A549 (cell line): ENCODE measurements at regions not wholly inside any gene's neighbourhood (a gene's known extent, or its start where the extent isn't known, plus 50 kb on each side); places are given as distances from the start of the nearest gene placed in this dataset.

ENCODE experiments used
- ATAC-seq, 2 experiments: fragments of 200-7000 bp in 1 of 2; fragments of >200 bp in 1 of 2; cut with Nextera tagmentation in 1 of 2; cut with Tn5 transposase in 1 of 2; 3 replicates each; pipeline versions ENCODE4 v1.8.0 to v1.9.1; 2018 to 2020; ENCODE audit warnings: mild to moderate bottlenecking in 1 of 2, moderate library complexity in 1 of 2
- CTCF ChIA-PET: fragments of 300-600 bp; sonication (Branson Sonifier 250); formaldehyde crosslinking; extraction: SDS; loops from one replicate; lab custom pipeline; 2021; ENCODE audit warnings: antibody characterized with exemption, inconsistent platforms; lab: Yijun Ruan, JAX
- POLR2A ChIA-PET: fragments of 350-600 bp; formaldehyde crosslinking; extraction: SDS; loops from one replicate; lab custom pipeline; 2021; ENCODE audit warnings: antibody characterized with exemption, inconsistent platforms; lab: Yijun Ruan, JAX
- DNase-seq, 2 experiments: peaks; one replicate each; pipeline versions ENCODE4 v3.0.0 to v3.0.0-alpha.2; 2011 to 2016; ENCODE audit warnings: low read depth in 1 of 2, low spot score in 1 of 2
- FAIRE-seq: peaks from 2 replicates; lab custom pipeline; 2011; peaks lifted over from hg19 to GRCh38; lab: Jason Lieb, UNC
- H3K27ac ChIP-seq, 2 experiments: fragments of >200 bp; sonication (Bioruptor Twin); formaldehyde crosslinking; 3 replicates each; pipeline ENCODE4 v1.5.1; 2016 to 2017
- H3K4me1 ChIP-seq: fragments of >200 bp; sonication (Bioruptor Twin); formaldehyde crosslinking; 3 replicates; pipeline ENCODE4 v1.6.1; 2016
- H3K4me2 ChIP-seq: fragments of >200 bp; sonication (Bioruptor Twin); formaldehyde crosslinking; 3 replicates; pipeline ENCODE4 v1.6.1; 2016
- H3K4me3 ChIP-seq: fragments of >200 bp; sonication (Bioruptor Twin); formaldehyde crosslinking; 3 replicates; pipeline ENCODE4 v1.5.1; 2016
- H3K9me3 ChIP-seq: fragments of >200 bp; sonication (Bioruptor Twin); formaldehyde crosslinking; 3 replicates; pipeline ENCODE4 v1.6.1; 2016
- BHLHE40 ChIP-seq: IDR thresholded peaks from 2 replicates; pipeline ENCODE4 v1.6.1; 2012; ENCODE audit warnings: low read depth, low read length, inconsistent platforms
- CBX8 ChIP-seq: fragments of 200-600 bp; sonication (generic); IDR thresholded peaks from 2 replicates; pipeline ENCODE4 v1.6.1; 2016
- CEBPB ChIP-seq, 2 experiments: fragments of >200 bp in 1 of 2; sonication (Bioruptor Twin) in 1 of 2; formaldehyde crosslinking in 1 of 2; IDR thresholded peaks; 2 replicates each; pipeline ENCODE4 v1.6.1; 2012 to 2016
- CHD2 ChIP-seq: fragments of 150-350 bp; IDR thresholded peaks from 2 replicates; pipeline ENCODE4 v1.6.1; 2014; ENCODE audit warnings: low read length; ENCODE audit not compliant: partially characterized antibody
- CHD4 ChIP-seq: fragments of 200-600 bp; sonication (generic); IDR thresholded peaks from 2 replicates; pipeline ENCODE4 v1.6.1; 2016; ENCODE audit warnings: antibody characterized with exemption, mild to moderate bottlenecking, borderline replicate concordance
- ESRRA ChIP-seq: fragments of 150-350 bp; IDR thresholded peaks from 2 replicates; pipeline ENCODE4 v1.6.1; 2014; ENCODE audit warnings: mild to moderate bottlenecking, low read length, borderline replicate concordance
- FOSB ChIP-seq: fragments of 250-450 bp; sonication (Bioruptor Pico); IDR thresholded peaks from 2 replicates; pipeline ENCODE4 v1.5.0; 2020; ENCODE audit warnings: mild to moderate bottlenecking, moderate library complexity
- FOXS1 ChIP-seq: fragments of 250-450 bp; sonication (Bioruptor Pico); IDR thresholded peaks from 2 replicates; pipeline ENCODE4 v1.5.0; 2020; ENCODE audit warnings: mild to moderate bottlenecking, moderate library complexity
- GATA3 ChIP-seq: IDR thresholded peaks from 2 replicates; pipeline ENCODE4 v1.6.1; 2012; ENCODE audit warnings: borderline replicate concordance
- HES2 ChIP-seq: fragments of >200 bp; sonication (Bioruptor Twin); formaldehyde crosslinking; IDR thresholded peaks from 2 replicates; pipeline ENCODE4 v1.6.1; 2016
- HEYL ChIP-seq: fragments of 250-450 bp; sonication (Bioruptor Pico); IDR thresholded peaks from 2 replicates; pipeline ENCODE4 v1.8.0; 2021; ENCODE audit warnings: mild to moderate bottlenecking, moderate library complexity
- HMGXB4 ChIP-seq: fragments of 250-450 bp; sonication (Bioruptor Pico); IDR thresholded peaks from 2 replicates; pipeline ENCODE4 v1.5.0; 2021; ENCODE audit warnings: mild to moderate bottlenecking, moderate library complexity, borderline replicate concordance
- HOXA7 ChIP-seq: fragments of 250-450 bp; sonication (Bioruptor Pico); IDR thresholded peaks from 2 replicates; pipeline ENCODE4 v1.5.0; 2020; ENCODE audit warnings: mild to moderate bottlenecking, moderate library complexity
- HOXB5 ChIP-seq: fragments of 250-450 bp; sonication (Bioruptor Pico); IDR thresholded peaks from 2 replicates; pipeline ENCODE4 v1.5.0; 2020; ENCODE audit warnings: mild to moderate bottlenecking, moderate library complexity
- KDM5A ChIP-seq: fragments of 200-600 bp; sonication (generic); IDR thresholded peaks from 2 replicates; pipeline ENCODE4 v1.6.1; 2016; ENCODE audit warnings: antibody characterized with exemption, mild to moderate bottlenecking
- MAFK ChIP-seq: fragments of 450-650 bp; IDR thresholded peaks from 2 replicates; pipeline ENCODE4 v1.6.1; 2014; ENCODE audit not compliant: partially characterized antibody
- NFE2L2 ChIP-seq: fragments of 150-350 bp; conservative IDR thresholded peaks from 2 replicates; pipeline ENCODE4 v1.6.1; 2014; ENCODE audit warnings: low read length
- NPAS2 ChIP-seq: fragments of 250-450 bp; sonication (Bioruptor Pico); IDR thresholded peaks from 2 replicates; pipeline ENCODE4 v1.8.0; 2022; ENCODE audit warnings: mild to moderate bottlenecking, moderate library complexity, borderline replicate concordance
- NR3C1 ChIP-seq: fragments of >200 bp; sonication (Bioruptor Twin); formaldehyde crosslinking; IDR thresholded peaks from 3 replicates; pipeline ENCODE4 v1.6.1; 2017
- PBX3 ChIP-seq: IDR thresholded peaks from 2 replicates; pipeline ENCODE4 v1.6.1; 2012
- POLR2A ChIP-seq: IDR thresholded peaks from 2 replicates; pipeline ENCODE4 v1.6.1; 2012; ENCODE audit warnings: mild to moderate bottlenecking, low read length
- SREBF2 ChIP-seq: fragments of 450-650 bp; IDR thresholded peaks from 2 replicates; pipeline ENCODE4 v1.6.1; 2014; ENCODE audit warnings: mild to moderate bottlenecking, moderate library complexity
- TFCP2L1 ChIP-seq: fragments of 250-450 bp; sonication (Bioruptor Pico); IDR thresholded peaks from 2 replicates; pipeline ENCODE4 v1.5.0; 2021; ENCODE audit warnings: mild to moderate bottlenecking
- TP53 ChIP-seq: fragments of 250-450 bp; sonication (Bioruptor Pico); IDR thresholded peaks from 2 replicates; pipeline ENCODE4 v1.5.0; 2021; ENCODE audit warnings: mild to moderate bottlenecking, moderate library complexity
- ZC3H11A ChIP-seq: fragments of 450-650 bp; IDR thresholded peaks from 2 replicates; pipeline ENCODE4 v1.6.1; 2014; ENCODE audit warnings: antibody characterized with exemption, mild to moderate bottlenecking
- WGBS: methylation state at CpG from one replicate; pipeline ENCODE4 v1.1.6; 2017; ENCODE audit errors: missing lambda C conversion rate; 5-methylcytosine and 5-hydroxymethylcytosine counted together
- TF ChIP-seq, protein P1 (sequence below): IDR thresholded peaks from 2 replicates; pipeline ENCODE4 v1.6.1; 2012; ENCODE audit warnings: low read depth, borderline replicate concordance
- TF ChIP-seq, protein P2 (sequence below): fragments of 450-650 bp; IDR thresholded peaks from 2 replicates; pipeline ENCODE4 v1.6.1; 2014; ENCODE audit warnings: antibody characterized with exemption

DNA sequence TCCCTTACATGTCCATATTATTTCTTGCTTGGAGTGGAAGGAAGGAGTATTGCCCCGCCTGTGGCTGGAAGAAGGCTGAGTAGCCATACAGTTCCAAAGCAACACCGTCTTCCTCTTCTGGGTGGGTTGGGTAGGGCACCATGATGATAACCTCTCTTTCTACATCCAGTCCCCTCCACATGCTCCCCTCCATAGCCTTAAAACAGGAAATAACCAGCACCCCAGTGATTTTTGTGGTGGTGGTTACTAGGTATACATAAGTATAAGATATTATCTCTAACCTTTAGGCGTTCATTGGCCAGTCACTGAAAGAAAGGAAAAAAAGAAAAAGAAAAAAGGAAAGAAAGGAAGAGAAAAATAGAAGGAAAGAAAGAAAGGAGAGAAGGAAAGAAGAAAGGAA lies 63.1 kb downstream of the CXCR4 start:
- Histone ChIP-seq H3K4me3 (no peak overlapping the region), H3K4me1 (no peaks in the 10 kb centered on the region), H3K9me3 (no peaks in the 10 kb centered on the region), H3K27ac (no peak overlapping the region), H3K4me2 (no peak overlapping the region)
- FAIRE-seq (no peak), ATAC-seq (no peak), DNase-seq (no peak)
- 50% methylated on average over 3 of the region's 3 CpGs for WGBS
- POLR2A ChIA-PET = no interaction called here
- CTCF ChIA-PET = no interaction called here
- no peak for TF ChIP-seq SREBF2
- TF ChIP-seq FOSB = no peak
- no peak for TF ChIP-seq ESRRA
- TF ChIP-seq, protein P1, sequence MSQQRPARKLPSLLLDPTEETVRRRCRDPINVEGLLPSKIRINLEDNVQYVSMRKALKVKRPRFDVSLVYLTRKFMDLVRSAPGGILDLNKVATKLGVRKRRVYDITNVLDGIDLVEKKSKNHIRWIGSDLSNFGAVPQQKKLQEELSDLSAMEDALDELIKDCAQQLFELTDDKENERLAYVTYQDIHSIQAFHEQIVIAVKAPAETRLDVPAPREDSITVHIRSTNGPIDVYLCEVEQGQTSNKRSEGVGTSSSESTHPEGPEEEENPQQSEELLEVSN = no peak
- no peak for TF ChIP-seq PBX3
- no peak for TF ChIP-seq NFE2L2

- Histone ChIP-seq H3K4me3 (no peak overlapping the region), H3K4me2 (no peak overlapping the region), H3K9me3 (no peaks in the 10 kb centered on the region), H3K4me1 (no peaks in the 10 kb centered on the region), H3K27ac (no peak overlapping the region)
- WGBS = 47% methylated on average over 10 of the region's 10 CpGs
- ATAC-seq (no peak), FAIRE-seq (no peak), DNase-seq (no peak)
- CTCF ChIA-PET = interaction anchor here (1.2 kb wide), 1 partner anchor 9 kb away, joined by 3 read pairs; no protein-coding TSS in a partner anchor
- TF ChIP-seq HEYL (CRISPR knock-in tag) (no peak), NPAS2 (CRISPR knock-in tag) (no peak)
- POLR2A ChIA-PET = no interaction called here
These were observed 65.3 kb downstream of the CXCR4 start for GRCh38 chr2:136052369-136053362.

GRCh38 chr2:136051725-136052048 lies 66.3 kb upstream of the DARS1 start:
- ChIA-PET CTCF (interaction anchor here (1.2 kb wide), 1 partner anchor 10 kb away, joined by 3 read pairs; no protein-coding TSS in a partner anchor), POLR2A (no interaction called here)
- Histone ChIP-seq H3K4me3 (no peak overlapping the region), H3K9me3 (no peaks in the 10 kb centered on the region), H3K4me1 (no peaks in the 10 kb centered on the region), H3K4me2 (no peak overlapping the region), H3K27ac (no peak overlapping the region)
- no peak for TF ChIP-seq NFE2L2
- TF ChIP-seq HOXA7 (CRISPR knock-in tag) = no peak
- no peak for TF ChIP-seq KDM5A
- no peak for TF ChIP-seq TFCP2L1 (CRISPR knock-in tag)
- no peak for TF ChIP-seq HES2
- TF ChIP-seq ZC3H11A = no peak
- no peak for TF ChIP-seq FOXS1 (CRISPR knock-in tag)
- no peak for TF ChIP-seq BHLHE40
- no peak for TF ChIP-seq POLR2A
- no peak for TF ChIP-seq MAFK
- no peak for TF ChIP-seq HMGXB4 (CRISPR knock-in tag)
- no peak for TF ChIP-seq NR3C1
- no peak for TF ChIP-seq CBX8
- TF ChIP-seq HOXB5 (CRISPR knock-in tag) = no peak
- TF ChIP-seq, protein P2, sequence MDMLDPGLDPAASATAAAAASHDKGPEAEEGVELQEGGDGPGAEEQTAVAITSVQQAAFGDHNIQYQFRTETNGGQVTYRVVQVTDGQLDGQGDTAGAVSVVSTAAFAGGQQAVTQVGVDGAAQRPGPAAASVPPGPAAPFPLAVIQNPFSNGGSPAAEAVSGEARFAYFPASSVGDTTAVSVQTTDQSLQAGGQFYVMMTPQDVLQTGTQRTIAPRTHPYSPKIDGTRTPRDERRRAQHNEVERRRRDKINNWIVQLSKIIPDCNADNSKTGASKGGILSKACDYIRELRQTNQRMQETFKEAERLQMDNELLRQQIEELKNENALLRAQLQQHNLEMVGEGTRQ = no peak
- no peak for TF ChIP-seq CHD2
- TF ChIP-seq GATA3 = no peak
- TF ChIP-seq CHD4 = no peak
- TF ChIP-seq TP53 (CRISPR knock-in tag) = no peak
- TF ChIP-seq CEBPB (IDR thresholded peaks at IDR 0.05) = no peak
- ATAC-seq (no peak), FAIRE-seq (no peak), DNase-seq (no peak)
